Type B pancreatic cell (in vitro differentiated cells): ENCODE measurements at regions not wholly inside any gene's neighbourhood (a gene's known extent, or its start where the extent isn't known, plus 50 kb on each side); places are given as distances from the start of the nearest gene placed in this dataset.

ENCODE experiments used
- DNase-seq: peaks from one replicate; pipeline ENCODE4 v3.0.0; 2021; ENCODE audit warnings: mixed read lengths; ENCODE audit not compliant: unreplicated experiment; ENCODE audit errors: extremely low spot score
- H3K27ac Mint-ChIP-seq: 2 replicates; pipeline ENCODE4 v1.8.0; 2021; ENCODE audit warnings: mild to moderate bottlenecking, mixed read lengths
- H3K27me3 Mint-ChIP-seq: 2 replicates; pipeline ENCODE4 v1.8.0; 2021; ENCODE audit warnings: mixed read lengths
- H3K36me3 Mint-ChIP-seq: 2 replicates; pipeline ENCODE4 v1.8.0; 2021; ENCODE audit warnings: mixed read lengths
- H3K4me1 Mint-ChIP-seq: one replicate; pipeline ENCODE4 v1.8.0; 2021; ENCODE audit warnings: mixed read lengths; ENCODE audit not compliant: unreplicated experiment
- H3K4me3 Mint-ChIP-seq: 2 replicates; pipeline ENCODE4 v1.8.0; 2021; ENCODE audit warnings: mild to moderate bottlenecking, mixed read lengths
- H3K9me3 Mint-ChIP-seq: 2 replicates; pipeline ENCODE4 v1.8.0; 2021; ENCODE audit warnings: mixed read lengths
- TF ChIP-seq, protein P1 (sequence below): fragments of 200-600 bp; sonication (generic); conservative IDR thresholded peaks from 2 replicates; pipeline ENCODE4 v1.5.0; 2021; ENCODE audit warnings: antibody characterized with exemption, mild to moderate bottlenecking

GRCh38 chr1:93779540-93780165 lies 98.0 kb upstream of the BCAR3 start:
- no peak for DNase-seq
- Mint-ChIP-seq H3K4me1 (peaks cover 25% of the 10 kb centered on the region), H3K4me3 (peak overlapping the region; percentile 0), H3K27ac (peak overlapping the region; percentile 55), H3K27me3 (no peaks in the 10 kb centered on the region), H3K36me3 (peaks cover 3% of the 10 kb centered on the region), H3K9me3 (no peaks in the 10 kb centered on the region)
- TF ChIP-seq, protein P1, sequence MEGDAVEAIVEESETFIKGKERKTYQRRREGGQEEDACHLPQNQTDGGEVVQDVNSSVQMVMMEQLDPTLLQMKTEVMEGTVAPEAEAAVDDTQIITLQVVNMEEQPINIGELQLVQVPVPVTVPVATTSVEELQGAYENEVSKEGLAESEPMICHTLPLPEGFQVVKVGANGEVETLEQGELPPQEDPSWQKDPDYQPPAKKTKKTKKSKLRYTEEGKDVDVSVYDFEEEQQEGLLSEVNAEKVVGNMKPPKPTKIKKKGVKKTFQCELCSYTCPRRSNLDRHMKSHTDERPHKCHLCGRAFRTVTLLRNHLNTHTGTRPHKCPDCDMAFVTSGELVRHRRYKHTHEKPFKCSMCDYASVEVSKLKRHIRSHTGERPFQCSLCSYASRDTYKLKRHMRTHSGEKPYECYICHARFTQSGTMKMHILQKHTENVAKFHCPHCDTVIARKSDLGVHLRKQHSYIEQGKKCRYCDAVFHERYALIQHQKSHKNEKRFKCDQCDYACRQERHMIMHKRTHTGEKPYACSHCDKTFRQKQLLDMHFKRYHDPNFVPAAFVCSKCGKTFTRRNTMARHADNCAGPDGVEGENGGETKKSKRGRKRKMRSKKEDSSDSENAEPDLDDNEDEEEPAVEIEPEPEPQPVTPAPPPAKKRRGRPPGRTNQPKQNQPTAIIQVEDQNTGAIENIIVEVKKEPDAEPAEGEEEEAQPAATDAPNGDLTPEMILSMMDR = no peak

- Mint-ChIP-seq H3K27me3 (no peaks in the 10 kb centered on the region), H3K4me1 (peaks cover 28% of the 10 kb centered on the region), H3K4me3 (no peak overlapping the region), H3K9me3 (no peaks in the 10 kb centered on the region), H3K27ac (no peak overlapping the region), H3K36me3 (peaks cover 3% of the 10 kb centered on the region)
- TF ChIP-seq, protein P1 = no peak
- no peak for DNase-seq
These were observed 96.8 kb upstream of the BCAR3 start for GRCh38 chr1:93778457-93778856.

DNA sequence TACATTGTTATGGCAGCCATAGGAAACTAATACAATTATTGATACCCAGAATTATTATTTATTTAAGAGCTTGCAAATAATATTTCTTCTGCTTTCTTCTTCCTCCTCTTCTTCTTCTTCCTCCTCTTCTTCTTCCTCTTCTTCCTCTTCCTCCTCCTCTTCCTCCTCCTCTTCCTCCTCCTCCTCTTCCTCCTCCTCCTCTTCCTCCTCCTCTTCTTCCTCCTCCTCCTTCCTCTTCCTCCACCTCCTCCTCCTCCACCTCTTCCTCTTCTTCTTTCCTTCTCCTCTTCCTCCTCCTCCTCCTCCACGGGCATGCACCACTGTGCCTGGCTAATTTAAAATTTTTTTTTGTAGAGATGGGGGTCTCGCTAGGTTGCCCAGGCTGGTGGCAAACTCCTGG lies 95.6 kb upstream of the BCAR3 start:
- Mint-ChIP-seq H3K4me1 (peaks cover 28% of the 10 kb centered on the region), H3K9me3 (no peaks in the 10 kb centered on the region), H3K4me3 (no peak overlapping the region), H3K27me3 (no peaks in the 10 kb centered on the region), H3K36me3 (peaks cover 3% of the 10 kb centered on the region), H3K27ac (no peak overlapping the region)
- DNase-seq = no peak
- TF ChIP-seq, protein P1 = no peak

DNA sequence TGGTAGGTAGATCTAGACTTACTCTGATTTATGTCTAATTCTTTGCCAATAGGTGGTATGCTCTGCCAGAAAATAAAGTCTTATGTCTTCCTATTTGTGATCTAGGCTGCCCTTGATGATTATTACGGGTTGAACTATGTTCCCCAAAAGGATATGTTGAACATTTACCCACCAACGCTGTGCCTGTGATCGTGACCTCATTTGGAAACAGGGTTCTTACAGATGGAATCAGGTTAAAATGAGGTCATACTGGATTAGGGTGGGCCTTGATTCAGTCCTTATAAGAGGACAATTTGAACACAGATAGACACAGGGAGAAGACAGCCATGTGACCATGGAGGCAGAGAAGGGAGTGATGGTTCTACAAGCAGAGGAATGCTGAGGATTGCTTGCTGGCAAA lies 95.1 kb upstream of the BCAR3 start:
- Mint-ChIP-seq H3K27me3 (no peaks in the 10 kb centered on the region), H3K4me1 (peaks cover 28% of the 10 kb centered on the region), H3K9me3 (no peaks in the 10 kb centered on the region), H3K4me3 (no peak overlapping the region), H3K36me3 (peaks cover 3% of the 10 kb centered on the region), H3K27ac (no peak overlapping the region)
- TF ChIP-seq, protein P1 = no peak
- no peak for DNase-seq

DNA sequence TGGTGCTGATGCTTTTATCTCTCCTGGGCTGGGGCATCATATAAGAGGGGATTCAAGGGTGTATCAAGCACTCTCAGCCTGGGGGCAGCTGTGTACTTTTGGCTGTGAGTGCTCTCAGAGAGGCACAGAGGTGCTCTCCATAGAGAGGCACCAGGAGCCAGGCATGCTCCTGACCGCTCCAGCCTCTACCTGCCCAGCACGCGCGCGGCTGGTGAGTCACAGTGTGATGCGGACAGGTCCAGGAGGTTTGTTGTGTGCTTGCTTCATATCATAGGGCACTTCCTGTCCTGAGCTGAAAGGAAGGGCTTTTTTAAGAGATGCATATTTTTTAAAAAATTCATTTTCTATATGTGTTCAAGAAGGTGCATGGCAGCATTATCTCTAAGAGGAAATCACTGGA lies 93.6 kb upstream of the BCAR3 start:
- H3K4me1 Mint-ChIP-seq = peaks cover 27% of the 10 kb centered on the region
- no peaks in the 10 kb centered on the region for H3K9me3 Mint-ChIP-seq
- peaks cover 3% of the 10 kb centered on the region for H3K36me3 Mint-ChIP-seq
- TF ChIP-seq, protein P1 = no peak
- H3K27me3 Mint-ChIP-seq = no peaks in the 10 kb centered on the region
- DNase-seq = no peak
- H3K4me3 Mint-ChIP-seq = no peak overlapping the region
- H3K27ac Mint-ChIP-seq = no peak overlapping the region

- no peak overlapping the region for H3K27ac Mint-ChIP-seq
- H3K9me3 Mint-ChIP-seq = no peaks in the 10 kb centered on the region
- TF ChIP-seq, protein P1 = no peak
- DNase-seq = no peak
- peaks cover 25% of the 10 kb centered on the region for H3K4me1 Mint-ChIP-seq
- H3K36me3 Mint-ChIP-seq = peaks cover 3% of the 10 kb centered on the region
- no peak overlapping the region for H3K4me3 Mint-ChIP-seq
- no peaks in the 10 kb centered on the region for H3K27me3 Mint-ChIP-seq
These were observed 93.1 kb upstream of the BCAR3 start for GRCh38 chr1:93774707-93775106.
